ENCODE measurements at regions not wholly inside any gene's neighbourhood (a gene's known extent, or its start where the extent isn't known, plus 50 kb on each side); places are given as distances from the start of the nearest gene placed in this dataset.

DNA sequence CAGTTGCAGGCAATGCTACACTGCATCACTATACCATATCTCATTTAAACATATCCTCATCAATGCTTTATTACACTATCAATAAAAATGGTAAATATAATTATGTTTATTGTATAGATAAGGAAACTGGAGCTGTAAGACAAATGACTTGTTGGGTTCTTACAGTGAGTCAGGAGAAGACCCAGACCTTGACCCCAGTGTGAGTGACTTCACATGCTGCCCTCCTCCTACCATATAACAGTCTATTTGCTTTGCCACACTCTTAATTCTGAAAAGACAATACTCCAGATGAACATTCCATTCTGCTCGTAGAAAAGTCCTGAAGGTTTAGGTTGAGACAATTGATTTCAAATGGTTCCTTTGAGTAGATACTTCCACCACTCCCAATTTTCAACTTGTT lies 550.5 kb downstream of the PLPP3 start:
- H3K36me3 Mint-ChIP-seq (ENCODE audit: low read depth) = no peaks in the 10 kb centered on the region
- no peak for DNase-seq (ENCODE audit: low spot score)
- no peaks in the 10 kb centered on the region for H3K9me3 Mint-ChIP-seq (ENCODE audit: low read depth)
- no peak overlapping the region for H3K27ac Mint-ChIP-seq (ENCODE audit: unreplicated experiment)
- no peaks in the 10 kb centered on the region for H3K27me3 Mint-ChIP-seq (ENCODE audit: low read depth)
- peaks cover 9% of the 10 kb centered on the region for H3K4me1 Mint-ChIP-seq (ENCODE audit: low read depth)
- no peak overlapping the region for H3K4me3 Mint-ChIP-seq (ENCODE audit: unreplicated experiment)
- TF ChIP-seq, protein P1, sequence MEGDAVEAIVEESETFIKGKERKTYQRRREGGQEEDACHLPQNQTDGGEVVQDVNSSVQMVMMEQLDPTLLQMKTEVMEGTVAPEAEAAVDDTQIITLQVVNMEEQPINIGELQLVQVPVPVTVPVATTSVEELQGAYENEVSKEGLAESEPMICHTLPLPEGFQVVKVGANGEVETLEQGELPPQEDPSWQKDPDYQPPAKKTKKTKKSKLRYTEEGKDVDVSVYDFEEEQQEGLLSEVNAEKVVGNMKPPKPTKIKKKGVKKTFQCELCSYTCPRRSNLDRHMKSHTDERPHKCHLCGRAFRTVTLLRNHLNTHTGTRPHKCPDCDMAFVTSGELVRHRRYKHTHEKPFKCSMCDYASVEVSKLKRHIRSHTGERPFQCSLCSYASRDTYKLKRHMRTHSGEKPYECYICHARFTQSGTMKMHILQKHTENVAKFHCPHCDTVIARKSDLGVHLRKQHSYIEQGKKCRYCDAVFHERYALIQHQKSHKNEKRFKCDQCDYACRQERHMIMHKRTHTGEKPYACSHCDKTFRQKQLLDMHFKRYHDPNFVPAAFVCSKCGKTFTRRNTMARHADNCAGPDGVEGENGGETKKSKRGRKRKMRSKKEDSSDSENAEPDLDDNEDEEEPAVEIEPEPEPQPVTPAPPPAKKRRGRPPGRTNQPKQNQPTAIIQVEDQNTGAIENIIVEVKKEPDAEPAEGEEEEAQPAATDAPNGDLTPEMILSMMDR (IDR thresholded peaks at IDR 0.05) = no peak

GRCh38 chr1:56028244-56028643 lies 551.1 kb downstream of the PLPP3 start:
- H3K36me3 Mint-ChIP-seq (ENCODE audit: low read depth) = no peaks in the 10 kb centered on the region
- H3K27ac Mint-ChIP-seq (ENCODE audit: unreplicated experiment) = no peak overlapping the region
- TF ChIP-seq, protein P1 (IDR thresholded peaks at IDR 0.05) = no peak
- H3K27me3 Mint-ChIP-seq (ENCODE audit: low read depth) = no peaks in the 10 kb centered on the region
- DNase-seq (ENCODE audit: low spot score) = no peak
- no peaks in the 10 kb centered on the region for H3K9me3 Mint-ChIP-seq (ENCODE audit: low read depth)
- H3K4me3 Mint-ChIP-seq (ENCODE audit: unreplicated experiment) = no peak overlapping the region
- H3K4me1 Mint-ChIP-seq (ENCODE audit: low read depth) = peaks cover 5% of the 10 kb centered on the region

DNA sequence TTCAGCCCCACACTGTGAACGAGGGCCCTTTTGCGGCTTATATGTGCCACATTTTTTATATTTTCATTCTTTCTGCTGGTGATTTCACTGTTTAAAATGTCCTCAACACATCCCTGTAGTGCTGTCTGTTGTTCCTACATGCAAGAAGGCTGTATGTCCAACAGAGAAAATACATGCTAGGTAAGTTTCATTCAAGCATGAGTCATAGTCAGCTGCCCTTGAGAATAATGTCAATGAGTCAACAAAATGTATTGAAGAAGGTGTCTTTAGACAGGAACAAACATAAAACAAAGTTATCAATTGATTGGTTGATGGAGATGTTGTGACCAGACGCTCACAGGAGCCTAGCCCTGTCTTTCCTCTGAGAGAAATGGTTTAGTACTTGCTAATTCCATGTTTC lies 553.4 kb downstream of the PLPP3 start:
- H3K36me3 Mint-ChIP-seq (ENCODE audit: low read depth) = peaks cover 2% of the 10 kb centered on the region
- no peaks in the 10 kb centered on the region for H3K9me3 Mint-ChIP-seq (ENCODE audit: low read depth)
- H3K27me3 Mint-ChIP-seq (ENCODE audit: low read depth) = no peaks in the 10 kb centered on the region
- TF ChIP-seq, protein P1 (IDR thresholded peaks at IDR 0.05) = no peak
- H3K27ac Mint-ChIP-seq (ENCODE audit: unreplicated experiment) = no peak overlapping the region
- no peak for DNase-seq (ENCODE audit: low spot score)
- no peaks in the 10 kb centered on the region for H3K4me1 Mint-ChIP-seq (ENCODE audit: low read depth)
- H3K4me3 Mint-ChIP-seq (ENCODE audit: unreplicated experiment) = no peak overlapping the region

- Mint-ChIP-seq H3K27me3 (ENCODE audit: low read depth) (no peaks in the 10 kb centered on the region), H3K4me3 (ENCODE audit: unreplicated experiment) (no peak overlapping the region), H3K27ac (ENCODE audit: unreplicated experiment) (no peak overlapping the region), H3K36me3 (ENCODE audit: low read depth) (peaks cover 2% of the 10 kb centered on the region), H3K4me1 (ENCODE audit: low read depth) (no peaks in the 10 kb centered on the region), H3K9me3 (ENCODE audit: low read depth) (no peaks in the 10 kb centered on the region)
- DNase-seq (ENCODE audit: low spot score) = no peak
- TF ChIP-seq, protein P1 (IDR thresholded peaks at IDR 0.05) = no peak
Observed at GRCh38 chr1:56024155-56024554, 555.2 kb downstream of the PLPP3 start.

DNA sequence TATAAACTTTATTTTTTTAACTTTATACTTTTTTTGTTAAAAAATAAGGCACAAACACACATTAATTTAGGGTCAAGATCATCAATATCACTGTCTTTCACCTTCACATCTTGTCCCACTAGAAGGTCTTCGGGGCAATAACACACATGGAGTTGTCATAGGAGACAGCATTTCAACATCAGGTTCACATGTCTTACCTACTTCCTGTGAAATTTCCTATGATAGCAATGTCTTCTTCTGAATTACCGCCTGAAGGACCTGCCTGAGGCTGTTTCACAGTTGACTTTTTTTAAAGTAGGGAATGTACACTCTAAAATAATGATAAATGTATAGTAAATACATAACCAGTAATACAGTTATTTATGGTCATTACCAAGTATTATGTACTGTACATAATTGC lies 559.4 kb downstream of the PLPP3 start:
- TF ChIP-seq, protein P1 (IDR thresholded peaks at IDR 0.05) = no peak
- no peaks in the 10 kb centered on the region for H3K27me3 Mint-ChIP-seq (ENCODE audit: low read depth)
- H3K9me3 Mint-ChIP-seq (ENCODE audit: low read depth) = peaks cover 5% of the 10 kb centered on the region
- no peak overlapping the region for H3K27ac Mint-ChIP-seq (ENCODE audit: unreplicated experiment)
- H3K36me3 Mint-ChIP-seq (ENCODE audit: low read depth) = peaks cover 4% of the 10 kb centered on the region
- peaks cover 5% of the 10 kb centered on the region for H3K4me1 Mint-ChIP-seq (ENCODE audit: low read depth)
- no peak for DNase-seq (ENCODE audit: low spot score)
- no peak overlapping the region for H3K4me3 Mint-ChIP-seq (ENCODE audit: unreplicated experiment)

Data from chondrocyte (in vitro differentiated cells).